IMR-90 (cell line): ENCODE measurements at regions not wholly inside any gene's neighbourhood (a gene's known extent, or its start where the extent isn't known, plus 50 kb on each side); places are given as distances from the start of the nearest gene placed in this dataset.

Source experiments
- ATAC-seq: fragments of 200-7000 bp; cut with Tn5 transposase; 2 replicates; pipeline ENCODE4 v1.9.1; 2020; ENCODE audit warnings: low read depth, mild to moderate bottlenecking, moderate library complexity
- BruUV-seq: library from RNA; stranded (reverse); fragments of 400-500 nt; replicated peaks from 2 replicates; lab custom pipeline; 2021; lab: Mats Ljungman, UMichigan
- CTCF ChIA-PET: fragments of 300-600 bp; formaldehyde crosslinking; extraction: SDS; loops from one replicate; lab custom pipeline; 2021; ENCODE audit warnings: antibody characterized with exemption; lab: Yijun Ruan, JAX
- POLR2A ChIA-PET: fragments of 300-600 bp; sonication (Branson Sonifier 250); formaldehyde crosslinking; loops from one replicate; lab custom pipeline; 2022; ENCODE audit warnings: antibody characterized with exemption; ENCODE audit not compliant: unreplicated experiment; lab: Charles Lee
- DNase-seq: peaks from one replicate; pipeline ENCODE4 v3.0.0; 2013
- H2AFZ ChIP-seq: replicated peaks from 2 replicates; pipeline ENCODE3; 2013; ENCODE audit warnings: low read length, mild to moderate bottlenecking; ENCODE audit not compliant: poor library complexity
- H2AK5ac ChIP-seq: 2 replicates; pipeline ENCODE4 v1.6.1; 2013; ENCODE audit warnings: low read depth, low read length, inconsistent platforms
- H2AK9ac ChIP-seq: replicated peaks from 2 replicates; pipeline ENCODE3; 2013; ENCODE audit warnings: mild to moderate bottlenecking, low read depth, low read length, moderate library complexity; ENCODE audit not compliant: poor library complexity
- H2BK120ac ChIP-seq: 2 replicates; pipeline ENCODE4 v1.6.1; 2013; ENCODE audit warnings: low read depth, low read length, inconsistent platforms
- H2BK15ac ChIP-seq: 3 replicates; pipeline ENCODE4 v1.6.1; 2013; ENCODE audit warnings: low read depth, low read length, inconsistent platforms
- H2BK20ac ChIP-seq: 2 replicates; pipeline ENCODE4 v1.6.1; 2013; ENCODE audit warnings: low read depth, mild to moderate bottlenecking, inconsistent platforms, low read length, moderate library complexity
- H2BK5ac ChIP-seq: 2 replicates; pipeline ENCODE4 v1.6.1; 2013; ENCODE audit warnings: mild to moderate bottlenecking, low read depth, low read length, inconsistent platforms; ENCODE audit not compliant: poor library complexity, severe bottlenecking
- H3K14ac ChIP-seq: replicated peaks from 2 replicates; pipeline ENCODE4 v1.6.1; 2013; ENCODE audit warnings: low read depth, low read length, inconsistent platforms
- H3K18ac ChIP-seq: 2 replicates; pipeline ENCODE4 v1.6.1; 2013; ENCODE audit warnings: low read depth, low read length, control low read depth
- H3K23ac ChIP-seq: 2 replicates; pipeline ENCODE4 v1.6.1; 2013; ENCODE audit warnings: low read depth, low read length, inconsistent platforms
- H3K27ac ChIP-seq: 2 replicates; pipeline ENCODE4 v1.5.1; 2013; ENCODE audit warnings: mild to moderate bottlenecking, control low read depth, low read length; ENCODE audit not compliant: insufficient read depth
- H3K27me3 ChIP-seq: 2 replicates; pipeline ENCODE4 v1.6.1; 2013; ENCODE audit warnings: low read length; ENCODE audit not compliant: control insufficient read depth, insufficient read depth
- H3K36me3 ChIP-seq: 2 replicates; pipeline ENCODE4 v1.6.1; 2013; ENCODE audit warnings: low read length, mixed read lengths; ENCODE audit not compliant: control insufficient read depth, insufficient read depth
- H3K4ac ChIP-seq: 2 replicates; pipeline ENCODE4 v1.6.1; 2013; ENCODE audit warnings: low read depth, low read length, inconsistent platforms
- H3K4me1 ChIP-seq: 2 replicates; pipeline ENCODE4 v1.6.1; 2013; ENCODE audit warnings: low read length, mixed read lengths; ENCODE audit not compliant: control insufficient read depth, insufficient read depth
- H3K4me2 ChIP-seq: 2 replicates; pipeline ENCODE4 v1.6.1; 2013; ENCODE audit warnings: low read depth, mild to moderate bottlenecking, control low read depth, low read length, moderate library complexity
- H3K4me3 ChIP-seq: 2 replicates; pipeline ENCODE4 v1.5.1; 2013; ENCODE audit warnings: low read depth, mild to moderate bottlenecking, control low read depth, low read length, moderate library complexity; ENCODE audit not compliant: insufficient read depth
- H3K56ac ChIP-seq: 2 replicates; pipeline ENCODE4 v1.6.1; 2013; ENCODE audit warnings: low read length, inconsistent platforms; ENCODE audit not compliant: insufficient read depth; ENCODE audit errors: extremely low read depth
- H3K79me1 ChIP-seq, 2 experiments: 2 replicates each; pipeline ENCODE4 v1.6.1; 2013; ENCODE audit warnings: low read length in 2 of 2, inconsistent platforms in 1 of 2, low read depth in 1 of 2
- H3K9ac ChIP-seq: 2 replicates; pipeline ENCODE4 v1.6.1; 2013; ENCODE audit warnings: low read depth, low read length, control low read depth
- H3K9me1 ChIP-seq: 2 replicates; pipeline ENCODE4 v1.6.1; 2013; ENCODE audit warnings: low read length, inconsistent platforms; ENCODE audit not compliant: insufficient read depth
- H3K9me3 ChIP-seq: 2 replicates; pipeline ENCODE4 v1.6.1; 2013; ENCODE audit warnings: low read length; ENCODE audit not compliant: control insufficient read depth, insufficient read depth
- H4K20me1 ChIP-seq: 2 replicates; pipeline ENCODE4 v1.6.1; 2013; ENCODE audit warnings: low read length, inconsistent platforms; ENCODE audit not compliant: insufficient read depth
- H4K5ac ChIP-seq: 2 replicates; pipeline ENCODE4 v1.6.1; 2013; ENCODE audit warnings: mild to moderate bottlenecking, low read depth, low read length, control low read depth
- H4K8ac ChIP-seq, 2 experiments: 2 replicates each; pipeline ENCODE4 v1.6.1; 2013; ENCODE audit warnings: low read depth in 2 of 2, low read length in 2 of 2, control low read depth in 1 of 2, inconsistent platforms in 1 of 2
- H4K91ac ChIP-seq: 2 replicates; pipeline ENCODE4 v1.6.1; 2013; ENCODE audit warnings: low read depth, low read length, inconsistent platforms; ENCODE audit not compliant: insufficient read depth
- BHLHE40 ChIP-seq: fragments of 150-350 bp; IDR thresholded peaks from 2 replicates; pipeline ENCODE4 v1.6.1; 2016; ENCODE audit warnings: mild to moderate bottlenecking, low read depth, low read length
- CHD1 ChIP-seq: IDR thresholded peaks from 2 replicates; pipeline ENCODE4 v1.6.1; 2012; ENCODE audit warnings: low read depth, low read length, improper control_type of control experiment
- CTCF ChIP-seq: conservative IDR thresholded peaks from 2 replicates; pipeline ENCODE4 v1.5.1; 2012; ENCODE audit warnings: mild to moderate bottlenecking, low read depth, low read length, improper control_type of control experiment
- MAFK ChIP-seq: IDR thresholded peaks from 2 replicates; pipeline ENCODE4 v1.6.1; 2012; ENCODE audit warnings: low read depth, low read length, improper control_type of control experiment
- MAZ ChIP-seq: IDR thresholded peaks from 2 replicates; pipeline ENCODE4 v1.6.1; 2012; ENCODE audit warnings: low read depth, mild to moderate bottlenecking, low read length, improper control_type of control experiment, moderate library complexity, borderline replicate concordance
- POLR2A ChIP-seq: IDR thresholded peaks from 2 replicates; pipeline ENCODE4 v1.6.1; 2012; ENCODE audit warnings: mild to moderate bottlenecking, low read depth, low read length
- RAD21 ChIP-seq: IDR thresholded peaks from 2 replicates; pipeline ENCODE4 v1.6.1; 2012; ENCODE audit warnings: low read length, improper control_type of control experiment
- SMC3 ChIP-seq: fragments of 150-350 bp; IDR thresholded peaks from 2 replicates; pipeline ENCODE4 v1.6.1; 2016; ENCODE audit warnings: low read depth, mild to moderate bottlenecking, antibody characterized with exemption, low read length, moderate library complexity
- WGBS, 2 experiments: methylation state at CpG; one replicate each; pipeline versions ENCODE4 v1.1.5 to v1.1.7; 2013; ENCODE audit warnings: missing lambda C conversion rate in 2 of 2; ENCODE audit not compliant: insufficient read length in 1 of 2; ENCODE audit errors: extremely low coverage in 2 of 2; 5-methylcytosine and 5-hydroxymethylcytosine counted together
- dilution Hi-C: fragments of 300-500 bp; cut with HindIII; formaldehyde crosslinking; loops from one replicate; pipeline ENCODE4 v1.14.3; 2018; ENCODE audit warnings: low sequenced_read_pairs; ENCODE audit not compliant: unreplicated experiment
- in situ Hi-C: fragments of 300-500 bp; cut with MboI; formaldehyde crosslinking; loops from 3 replicates; pipeline ENCODE4 v1.14.3; 2019; ENCODE audit warnings: low sequenced_read_pairs, inconsistent platforms, mixed read lengths
- intact Hi-C: fragments of 100-400 bp; cut with micrococcal nuclease; formaldehyde crosslinking; loops from 2 replicates; pipeline ENCODE4 v1.10.0; 2022
- TF ChIP-seq, protein P1 (sequence below): fragments of 150-350 bp; IDR thresholded peaks from 2 replicates; pipeline ENCODE4 v1.6.1; 2017; ENCODE audit warnings: mild to moderate bottlenecking, antibody characterized with exemption, low read length, low read depth
- TF ChIP-seq, protein P2 (sequence below): fragments of 150-350 bp; IDR thresholded peaks from 2 replicates; pipeline ENCODE4 v1.6.1; 2016; ENCODE audit warnings: low read depth, mild to moderate bottlenecking, low read length, moderate library complexity, borderline replicate concordance

DNA sequence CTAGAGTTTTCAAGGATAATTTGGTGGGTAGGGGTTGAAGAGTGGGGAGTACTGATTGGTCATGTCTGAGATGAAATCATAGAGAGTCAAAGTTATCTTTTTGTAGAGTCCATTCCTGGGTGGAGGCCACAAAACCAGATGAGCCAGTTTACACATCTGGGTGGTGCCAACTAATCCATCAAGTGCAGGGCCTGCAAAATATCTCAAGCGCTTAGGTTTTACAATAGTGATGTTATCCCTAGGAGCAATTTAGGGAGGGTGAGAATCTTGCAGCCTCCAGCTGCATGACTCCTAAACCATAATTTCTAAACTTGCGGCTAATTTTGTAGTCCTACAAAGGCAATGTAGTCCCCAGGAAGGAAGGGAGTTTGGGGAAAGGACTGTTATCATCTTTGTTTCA lies 988.3 kb upstream of the LCORL start:
- peaks cover 2% of the 10 kb centered on the region for H3K4me1 ChIP-seq
- H2BK120ac ChIP-seq: no peak overlapping the region
- H3K23ac ChIP-seq: no peak overlapping the region
- H2BK15ac ChIP-seq: no peak overlapping the region
- in situ Hi-C loops: no loop called here
- no peaks in the 10 kb centered on the region for H3K79me1 ChIP-seq
- dilution Hi-C loops: no loop called here
- H2AK9ac ChIP-seq: no peak overlapping the region
- CTCF ChIA-PET: no interaction called here
- H3K4me3 ChIP-seq: no peak overlapping the region
- BruUV-seq: no TSS peak
- H2AK5ac ChIP-seq: no peak overlapping the region
- POLR2A ChIA-PET: no interaction called here
- no peak overlapping the region for H3K56ac ChIP-seq
- H2AFZ ChIP-seq: no peak overlapping the region
- DNase-seq (no peak), ATAC-seq (no peak)
- intact Hi-C loops: loop anchor here (10.0 kb wide), 1 partner anchor 1245 kb away; the partner anchor contains the start of gene SLIT2
- no peak overlapping the region for H4K91ac ChIP-seq
- no peaks in the 10 kb centered on the region for H4K20me1 ChIP-seq
- H3K27ac ChIP-seq: no peak overlapping the region
- no peak overlapping the region for H3K4ac ChIP-seq
- H3K36me3 ChIP-seq: no peaks in the 10 kb centered on the region
- no peak overlapping the region for H4K8ac ChIP-seq
- no peak overlapping the region for H3K9ac ChIP-seq
- H3K18ac ChIP-seq: no peak overlapping the region
- no peak for TF ChIP-seq CTCF
- TF ChIP-seq, protein P1, sequence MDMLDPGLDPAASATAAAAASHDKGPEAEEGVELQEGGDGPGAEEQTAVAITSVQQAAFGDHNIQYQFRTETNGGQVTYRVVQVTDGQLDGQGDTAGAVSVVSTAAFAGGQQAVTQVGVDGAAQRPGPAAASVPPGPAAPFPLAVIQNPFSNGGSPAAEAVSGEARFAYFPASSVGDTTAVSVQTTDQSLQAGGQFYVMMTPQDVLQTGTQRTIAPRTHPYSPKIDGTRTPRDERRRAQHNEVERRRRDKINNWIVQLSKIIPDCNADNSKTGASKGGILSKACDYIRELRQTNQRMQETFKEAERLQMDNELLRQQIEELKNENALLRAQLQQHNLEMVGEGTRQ: no peak
- TF ChIP-seq MAZ: no peak
- TF ChIP-seq RAD21: no peak
- TF ChIP-seq, protein P2, sequence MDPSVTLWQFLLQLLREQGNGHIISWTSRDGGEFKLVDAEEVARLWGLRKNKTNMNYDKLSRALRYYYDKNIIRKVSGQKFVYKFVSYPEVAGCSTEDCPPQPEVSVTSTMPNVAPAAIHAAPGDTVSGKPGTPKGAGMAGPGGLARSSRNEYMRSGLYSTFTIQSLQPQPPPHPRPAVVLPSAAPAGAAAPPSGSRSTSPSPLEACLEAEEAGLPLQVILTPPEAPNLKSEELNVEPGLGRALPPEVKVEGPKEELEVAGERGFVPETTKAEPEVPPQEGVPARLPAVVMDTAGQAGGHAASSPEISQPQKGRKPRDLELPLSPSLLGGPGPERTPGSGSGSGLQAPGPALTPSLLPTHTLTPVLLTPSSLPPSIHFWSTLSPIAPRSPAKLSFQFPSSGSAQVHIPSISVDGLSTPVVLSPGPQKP: no peak
- no peak for TF ChIP-seq POLR2A
- no peak for TF ChIP-seq MAFK
- no peak for TF ChIP-seq SMC3
- no peak for TF ChIP-seq BHLHE40
- TF ChIP-seq CHD1: no peak
- no peak overlapping the region for H3K4me2 ChIP-seq
- H3K14ac ChIP-seq: no peak overlapping the region
- H2BK20ac ChIP-seq: no peak overlapping the region
- no peaks in the 10 kb centered on the region for H3K9me3 ChIP-seq
- H2BK5ac ChIP-seq: no peak overlapping the region
- no peak overlapping the region for H4K5ac ChIP-seq
- H3K27me3 ChIP-seq: no peaks in the 10 kb centered on the region
- WGBS, 2 experiments: no CpG with 5 or more reads among the region's 2 CpGs
- no peaks in the 10 kb centered on the region for H3K9me1 ChIP-seq
